Ovary (tissue), 3 donors: ENCODE measurements at regions not wholly inside any gene's neighbourhood (a gene's known extent, or its start where the extent isn't known, plus 50 kb on each side); places are given as distances from the start of the nearest gene placed in this dataset.

Experiments
- EP300 ChIP-seq: sonication (generic); formaldehyde crosslinking; IDR thresholded peaks from one replicate; pipeline ENCODE4 v1.6.1; 2017; ENCODE audit warnings: antibody characterized with exemption
- POLR2A ChIP-seq: fragments of 450-650 bp; IDR thresholded peaks from one replicate; pipeline ENCODE4 v1.6.1; 2017; ENCODE audit warnings: antibody characterized with exemption, mild to moderate bottlenecking, moderate library complexity
- TF ChIP-seq, protein P1 (sequence below), 3 donors: fragments of 450-650 bp in 2 of 3; fragments of 200-600 bp in 1 of 3; IDR thresholded peaks; one replicate each; pipeline versions ENCODE4 v1.5.1 to v1.8.0; 2016 to 2022; ENCODE audit warnings: antibody characterized with exemption in 3 of 3, mild to moderate bottlenecking in 1 of 3
- donor health status: DM: no; HTN: no; CAD: no.

DNA sequence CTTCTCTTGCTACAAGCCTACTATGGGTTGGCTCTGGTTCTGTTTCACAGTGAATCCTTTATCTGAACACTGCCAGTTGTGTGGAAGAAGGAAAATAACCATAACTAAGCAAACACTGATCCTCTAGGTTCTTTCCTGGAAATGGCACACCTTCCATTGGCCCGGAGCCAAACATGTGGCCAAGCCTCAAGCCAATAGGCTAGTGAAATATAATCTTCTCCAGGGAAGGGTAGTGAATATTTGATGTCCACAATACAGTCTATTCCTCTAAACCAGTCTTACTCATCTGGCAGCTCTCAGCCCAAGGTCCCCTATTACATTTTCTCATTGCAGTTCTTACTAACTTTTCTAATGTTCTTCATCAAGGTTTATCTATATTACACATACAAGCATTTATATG lies 921.3 kb downstream of the TUSC7 start:
- TF ChIP-seq, protein P1, sequence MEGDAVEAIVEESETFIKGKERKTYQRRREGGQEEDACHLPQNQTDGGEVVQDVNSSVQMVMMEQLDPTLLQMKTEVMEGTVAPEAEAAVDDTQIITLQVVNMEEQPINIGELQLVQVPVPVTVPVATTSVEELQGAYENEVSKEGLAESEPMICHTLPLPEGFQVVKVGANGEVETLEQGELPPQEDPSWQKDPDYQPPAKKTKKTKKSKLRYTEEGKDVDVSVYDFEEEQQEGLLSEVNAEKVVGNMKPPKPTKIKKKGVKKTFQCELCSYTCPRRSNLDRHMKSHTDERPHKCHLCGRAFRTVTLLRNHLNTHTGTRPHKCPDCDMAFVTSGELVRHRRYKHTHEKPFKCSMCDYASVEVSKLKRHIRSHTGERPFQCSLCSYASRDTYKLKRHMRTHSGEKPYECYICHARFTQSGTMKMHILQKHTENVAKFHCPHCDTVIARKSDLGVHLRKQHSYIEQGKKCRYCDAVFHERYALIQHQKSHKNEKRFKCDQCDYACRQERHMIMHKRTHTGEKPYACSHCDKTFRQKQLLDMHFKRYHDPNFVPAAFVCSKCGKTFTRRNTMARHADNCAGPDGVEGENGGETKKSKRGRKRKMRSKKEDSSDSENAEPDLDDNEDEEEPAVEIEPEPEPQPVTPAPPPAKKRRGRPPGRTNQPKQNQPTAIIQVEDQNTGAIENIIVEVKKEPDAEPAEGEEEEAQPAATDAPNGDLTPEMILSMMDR (IDR thresholded peaks at IDR 0.05): no peak
- TF ChIP-seq POLR2A (no peak), EP300 (no peak)
